HG02798 (cell line): ENCODE measurements at regions not wholly inside any gene's neighbourhood (a gene's known extent, or its start where the extent isn't known, plus 50 kb on each side); places are given as distances from the start of the nearest gene placed in this dataset.
"Not testable (repeated sequence)": the region's sequence is repeated elsewhere in the genome, so short reads cannot be mapped to it uniquely, and the experiment has no call there.

Experiments
- ATAC-seq: cut with Tn5 transposase; IDR thresholded peaks from one replicate; pipeline ENCODE4 v1.9.1; 2021; ENCODE audit warnings: mild to moderate bottlenecking; ENCODE audit not compliant: unreplicated experiment, poor library complexity

DNA sequence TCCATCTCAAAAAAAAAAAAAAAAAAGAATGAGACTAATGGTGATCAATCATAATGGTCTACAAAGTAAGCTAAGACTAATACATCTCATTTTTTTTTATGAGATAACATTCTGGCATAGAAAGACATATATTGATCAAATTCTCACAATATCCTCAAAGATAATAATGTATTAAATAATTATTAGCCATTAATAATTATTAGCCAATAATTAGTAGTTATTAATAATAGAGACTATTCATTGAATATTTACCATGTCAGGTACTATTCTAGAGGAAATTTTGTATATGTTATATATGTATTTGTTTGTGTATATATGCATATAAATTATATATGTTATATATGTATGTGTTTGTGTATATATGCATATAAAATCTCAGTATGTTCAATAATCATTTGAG lies 137.7 kb upstream of the PTBP2 start:
- ATAC-seq = no peak

DNA sequence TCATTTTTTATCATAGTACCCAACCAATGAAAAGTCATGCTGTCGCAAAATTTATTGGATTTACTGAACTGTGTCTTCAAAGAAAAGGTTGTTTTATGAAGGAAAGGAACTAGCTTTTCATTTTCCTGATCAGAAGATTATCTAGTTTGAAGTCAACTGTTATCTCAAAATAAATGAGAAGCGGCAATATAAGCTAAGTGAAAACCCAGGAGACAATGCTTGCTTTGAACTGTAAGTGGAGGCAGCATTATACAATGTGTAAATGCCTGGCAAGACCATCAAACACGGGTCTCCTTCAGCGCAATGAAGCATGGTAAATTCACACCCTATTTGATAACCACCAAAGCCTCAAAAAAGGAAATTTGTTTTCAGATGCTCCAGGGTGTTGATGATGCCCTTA lies 134.4 kb upstream of the PTBP2 start:
- no peak for ATAC-seq

DNA sequence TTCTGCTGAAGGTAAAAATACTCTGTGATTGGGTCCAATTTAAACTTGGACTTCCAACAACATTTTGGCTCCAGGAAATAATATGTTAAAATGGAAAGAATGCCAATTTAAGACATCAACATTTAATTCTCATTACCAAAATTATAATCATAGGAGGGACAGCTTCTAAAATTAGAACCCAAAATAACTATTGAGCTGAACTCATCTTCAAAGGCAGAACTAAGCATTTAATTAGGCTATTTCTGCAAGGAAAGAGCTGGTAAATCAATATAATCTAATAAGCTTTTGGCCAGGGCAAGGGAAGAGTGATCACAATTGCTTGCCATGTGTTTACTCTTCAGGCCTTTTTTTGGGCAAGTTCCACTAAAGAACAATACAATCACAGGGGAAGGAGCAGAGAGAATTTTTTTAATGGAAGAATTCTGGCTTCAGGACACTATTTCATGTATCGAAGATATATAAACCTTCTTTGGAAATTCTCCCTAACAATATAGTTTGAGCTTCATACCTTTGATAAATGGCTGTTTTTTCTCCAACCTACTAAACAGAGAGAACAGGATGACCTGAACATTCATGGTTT lies 133.1 kb upstream of the PTBP2 start:
- ATAC-seq = no peak

DNA sequence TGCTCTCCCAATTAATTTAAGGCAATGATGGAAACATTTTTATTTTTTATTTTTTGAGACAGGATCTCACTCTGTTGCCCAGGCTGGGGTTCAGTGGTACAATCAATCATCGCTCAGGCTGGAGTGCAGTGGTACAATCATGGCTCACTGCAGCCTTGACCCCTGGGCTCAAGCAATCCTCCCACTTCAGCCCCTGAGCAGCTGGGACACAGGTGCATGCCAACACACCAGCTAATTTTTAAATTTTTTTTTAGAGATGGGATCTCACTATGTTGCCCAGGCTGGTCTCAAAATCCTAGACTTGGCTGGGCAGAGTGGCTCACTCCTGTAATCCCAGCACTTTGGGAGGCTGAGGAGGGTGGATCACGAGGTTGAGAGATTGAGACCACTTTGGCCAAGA lies 126.1 kb upstream of the PTBP2 start:
- ATAC-seq = not testable (repeated sequence)

DNA sequence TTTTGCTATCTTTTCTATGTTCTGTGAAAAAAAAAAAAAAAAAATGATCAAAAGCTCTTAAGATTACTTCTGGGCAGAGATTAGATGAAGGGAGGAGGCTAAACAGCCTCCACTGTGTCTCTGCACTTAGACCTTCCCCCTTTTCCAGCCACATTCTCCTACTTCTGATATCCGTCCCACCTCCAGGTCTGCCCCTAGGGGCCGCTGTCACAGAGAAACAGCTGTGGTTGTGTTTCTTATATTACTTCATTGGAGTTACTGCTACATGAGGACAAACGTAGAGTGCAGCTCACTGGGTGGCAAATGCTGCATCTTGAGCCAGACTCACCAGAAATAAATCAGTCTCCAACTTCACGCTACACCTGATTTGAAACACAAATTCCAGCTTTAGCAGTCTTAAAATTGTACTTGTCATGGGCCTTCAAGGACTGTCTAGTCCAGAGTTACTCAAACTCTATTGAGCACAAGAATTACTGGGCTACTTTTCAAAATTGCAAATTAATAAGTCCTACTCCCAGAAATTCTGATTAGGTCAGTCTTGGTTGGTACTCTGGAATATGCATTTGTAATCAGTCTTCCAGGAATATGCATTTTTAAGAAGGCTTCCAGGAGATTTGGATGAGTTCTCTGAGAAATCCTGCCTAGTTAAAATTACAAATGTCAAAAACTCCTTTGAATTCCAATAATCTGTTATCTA lies 125.2 kb upstream of the PTBP2 start:
- ATAC-seq = peak; percentile 87

DNA sequence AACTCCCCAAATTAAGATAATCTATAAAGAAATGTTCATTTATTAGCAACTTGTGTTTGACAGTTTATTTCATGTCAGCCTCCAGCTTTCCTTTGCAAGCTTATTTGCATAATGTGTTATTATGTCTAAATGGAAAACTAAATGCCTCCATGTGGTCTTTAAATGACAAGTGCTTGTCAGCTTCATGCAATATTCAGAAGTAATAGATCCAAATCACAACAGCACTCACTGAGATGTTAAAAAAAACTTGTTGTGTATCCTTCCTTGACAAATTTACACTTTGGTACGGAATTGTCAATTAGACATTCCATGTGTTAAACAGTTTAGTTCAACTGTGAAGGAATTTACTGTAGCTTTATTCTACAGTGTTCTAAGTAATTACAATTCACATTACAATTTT lies 124.4 kb upstream of the PTBP2 start:
- no peak for ATAC-seq

DNA sequence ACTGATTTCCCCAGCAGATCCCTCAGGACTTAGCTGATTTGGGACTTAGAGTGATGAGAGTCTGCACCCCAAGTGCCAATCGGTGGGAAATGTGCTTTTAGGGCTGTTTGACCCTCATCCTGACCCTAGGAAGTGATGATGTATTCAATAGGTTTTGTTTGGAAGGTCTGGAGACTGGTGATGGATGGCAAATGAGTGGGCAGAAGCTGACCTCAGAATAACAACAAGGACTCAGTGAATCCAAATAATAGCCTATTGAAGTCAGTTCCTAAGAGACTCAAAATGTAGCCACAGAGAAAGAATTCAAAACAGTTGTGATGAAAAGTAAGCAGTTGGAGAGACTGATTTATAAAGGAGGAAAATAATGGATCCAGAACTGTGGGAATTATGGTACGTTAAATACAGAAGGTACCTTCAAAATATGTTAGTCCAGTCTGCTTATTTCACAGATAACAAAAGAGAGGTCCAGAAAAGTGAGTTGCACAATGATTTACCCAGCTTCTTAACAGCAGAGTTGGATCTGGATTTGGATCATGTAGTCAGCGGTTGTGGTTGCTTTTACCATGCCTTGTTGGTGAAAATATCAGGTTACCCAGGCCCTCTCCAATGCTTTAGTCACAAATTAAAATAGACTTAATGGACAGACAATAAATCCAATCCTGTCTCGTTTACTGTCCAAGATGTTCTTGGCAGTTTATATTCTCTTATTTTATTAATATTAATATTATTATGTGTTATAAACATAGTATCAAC lies 123.0 kb upstream of the PTBP2 start:
- no peak for ATAC-seq

DNA sequence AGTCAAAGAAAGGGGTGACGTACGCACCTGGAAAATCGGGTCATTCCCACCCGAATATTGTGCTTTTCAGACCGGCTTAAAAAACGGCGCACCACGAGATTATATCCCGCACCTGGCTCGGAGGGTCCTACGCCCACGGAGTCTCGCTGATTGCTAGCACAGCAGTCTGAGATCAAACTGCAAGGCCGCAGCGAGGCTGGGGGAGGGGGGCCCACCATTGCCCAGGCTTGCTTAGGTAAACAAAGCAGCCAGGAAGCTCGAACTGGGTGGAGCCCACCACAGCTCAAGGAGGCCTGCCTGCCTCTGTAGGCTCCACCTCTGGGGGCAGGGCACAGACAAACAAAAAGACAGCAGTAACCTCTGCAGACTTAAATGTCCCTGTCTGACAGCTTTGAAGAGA lies 117.0 kb upstream of the PTBP2 start:
- ATAC-seq = not testable (repeated sequence)

DNA sequence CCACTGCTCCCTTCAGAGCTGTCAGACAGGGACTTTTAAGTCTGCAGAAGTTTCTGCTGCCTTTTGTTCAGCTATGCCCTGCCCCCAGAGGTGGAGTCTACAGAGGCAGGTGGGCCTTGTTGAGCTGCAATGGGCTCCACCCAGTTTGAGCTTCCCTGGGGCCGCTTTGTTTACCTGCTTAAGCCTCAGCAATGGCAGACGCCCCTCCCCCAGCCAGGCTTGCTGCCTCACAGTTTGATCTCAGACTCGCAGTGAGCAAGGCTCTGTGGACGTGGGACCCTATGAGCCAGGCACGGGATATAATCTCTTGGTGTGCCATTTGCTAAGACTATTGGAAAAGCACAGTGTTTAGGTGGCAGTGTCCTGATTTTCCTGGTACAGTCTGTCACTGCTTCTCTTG lies 104.2 kb upstream of the PTBP2 start:
- ATAC-seq = not testable (repeated sequence)

DNA sequence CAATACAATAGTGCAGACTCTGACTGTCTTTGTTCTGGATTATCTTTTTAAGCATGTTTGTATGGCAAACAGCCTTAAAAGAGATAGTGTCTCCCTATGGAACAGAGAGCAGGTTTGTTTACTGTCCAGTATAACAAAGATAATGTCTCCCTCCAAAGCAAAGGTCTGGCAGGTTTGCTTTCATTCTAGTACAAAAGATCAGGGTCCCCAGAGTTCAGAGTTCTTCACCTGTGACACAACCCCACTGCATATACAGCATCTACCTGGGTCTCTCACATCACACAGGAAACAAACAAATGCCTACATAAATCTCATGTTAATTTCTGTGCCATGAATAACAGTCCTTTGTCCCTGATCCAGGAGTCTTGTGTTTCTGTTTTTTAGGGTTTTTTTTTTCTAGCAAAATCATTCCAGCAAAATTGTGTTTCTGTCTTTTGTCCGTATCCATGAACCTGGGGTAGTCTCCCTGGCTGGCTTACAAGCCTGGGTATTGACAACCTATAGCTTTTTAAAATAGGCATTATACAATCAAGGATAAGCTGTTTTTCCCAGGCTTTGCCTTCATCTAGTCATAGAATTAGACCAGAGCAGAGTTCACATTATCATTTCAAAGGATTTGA lies 89.4 kb upstream of the PTBP2 start:
- no peak for ATAC-seq

DNA sequence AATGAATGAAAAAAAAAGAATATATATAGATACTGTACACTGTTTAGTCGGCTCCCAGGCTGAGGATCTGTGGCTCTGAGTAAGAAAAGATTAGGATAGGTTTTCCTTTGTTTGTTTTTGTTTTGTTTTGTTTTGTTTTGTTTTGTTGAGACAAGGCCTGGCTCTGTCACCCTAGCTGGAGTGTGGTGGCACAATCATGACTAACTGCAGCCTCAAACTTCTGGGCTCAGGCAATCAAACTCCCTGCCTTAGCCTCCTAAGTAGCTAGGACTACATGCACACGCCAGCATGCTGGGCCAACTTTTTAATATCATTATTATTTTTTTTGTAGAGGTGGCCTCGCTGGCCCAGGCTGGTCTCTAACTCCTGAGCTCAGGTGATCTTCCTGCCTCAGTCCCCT lies 87.9 kb upstream of the PTBP2 start:
- ATAC-seq = no peak

DNA sequence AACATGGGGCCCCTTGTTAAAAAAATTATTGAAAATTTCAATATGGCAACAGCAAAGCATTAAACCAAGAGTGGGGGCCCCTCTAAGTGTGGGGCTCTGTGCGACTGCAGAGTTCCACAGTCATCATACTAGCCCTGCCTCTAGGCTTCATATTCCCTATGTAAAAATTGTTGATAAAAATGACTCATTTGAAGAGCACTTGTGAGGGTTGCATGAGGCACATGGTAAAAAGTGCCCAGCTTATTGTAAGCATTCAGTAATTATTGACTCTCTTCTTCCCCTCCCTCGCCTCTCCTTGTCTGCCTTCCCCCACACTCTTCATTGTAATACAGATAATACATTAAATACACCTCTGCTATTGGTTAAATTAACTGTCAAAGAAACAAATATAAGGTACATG lies 86.7 kb upstream of the PTBP2 start:
- no peak for ATAC-seq

DNA sequence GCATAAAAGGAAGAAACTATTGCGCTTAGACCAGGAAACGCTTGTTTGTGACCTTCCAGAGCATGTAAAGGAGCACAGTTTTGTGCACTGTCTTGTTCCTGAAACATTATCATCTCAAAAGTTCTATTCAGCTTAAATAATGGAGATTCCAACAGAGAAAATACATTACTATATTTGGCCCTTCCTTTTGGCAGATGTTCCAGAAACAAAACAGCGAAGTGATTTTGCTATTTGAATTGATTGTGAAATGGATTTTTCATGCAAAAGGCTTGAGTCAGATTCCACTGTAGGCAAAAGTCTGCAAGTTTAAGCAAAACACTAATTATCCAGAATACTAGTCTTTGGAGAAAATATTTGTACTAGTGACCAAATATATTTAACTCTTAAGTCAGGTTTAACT lies 80.3 kb upstream of the PTBP2 start:
- no peak for ATAC-seq

DNA sequence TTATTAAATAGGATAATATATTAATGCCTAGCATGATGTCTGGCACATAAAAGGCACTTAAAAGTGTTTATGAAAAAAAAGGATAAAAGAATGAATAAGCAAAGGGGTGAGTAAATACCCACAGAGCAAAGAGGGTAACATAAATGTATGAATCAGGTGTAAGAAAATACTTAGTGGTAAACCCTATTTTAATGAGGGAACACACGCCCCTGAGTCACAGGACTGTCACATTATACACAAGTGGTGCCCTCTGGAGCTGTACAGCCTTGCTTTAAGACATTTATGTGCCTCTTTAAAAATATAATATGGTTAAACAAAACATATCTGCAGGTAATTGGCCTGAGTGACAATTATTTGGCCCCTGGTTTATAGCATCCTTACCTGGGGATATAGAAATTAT lies 78.1 kb upstream of the PTBP2 start:
- no peak for ATAC-seq

DNA sequence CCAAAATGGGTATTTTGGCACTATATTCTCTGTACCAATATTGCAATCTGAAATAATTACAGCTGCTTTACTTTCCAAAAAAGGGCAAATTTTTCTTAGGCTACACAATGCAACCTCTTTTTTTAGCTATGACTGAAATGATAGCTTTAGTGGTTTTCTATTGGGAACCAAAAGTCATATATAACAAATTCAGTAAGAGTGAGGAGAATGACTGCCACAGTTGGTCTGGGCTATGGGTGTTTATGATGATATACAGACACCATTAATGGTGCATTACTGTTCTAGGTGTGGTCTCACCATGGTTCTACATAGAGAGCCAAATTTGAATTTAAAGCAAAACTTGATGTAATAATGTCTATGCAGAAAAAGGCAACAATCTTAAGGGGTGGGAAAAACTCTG lies 72.3 kb upstream of the PTBP2 start:
- no peak for ATAC-seq

DNA sequence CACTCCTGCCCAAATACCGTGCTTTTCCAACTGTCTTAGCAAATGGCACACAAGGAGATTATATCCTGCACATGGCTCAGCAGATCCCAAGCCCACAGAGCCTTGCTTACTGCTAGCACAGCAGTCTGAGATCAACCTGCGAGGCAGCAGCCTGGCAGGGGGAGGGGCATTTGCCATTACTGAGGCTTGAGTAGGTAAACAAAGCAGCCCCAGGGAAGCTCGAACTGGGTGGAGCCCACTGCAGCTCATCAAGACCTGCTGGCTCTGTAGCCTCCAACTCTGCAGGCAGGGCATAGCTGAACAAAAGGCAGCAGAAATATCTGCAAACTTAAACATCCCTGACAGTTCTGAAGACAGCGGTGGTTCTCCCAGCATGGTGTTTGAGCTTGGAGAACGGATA lies 70.1 kb upstream of the PTBP2 start:
- no peak for ATAC-seq

DNA sequence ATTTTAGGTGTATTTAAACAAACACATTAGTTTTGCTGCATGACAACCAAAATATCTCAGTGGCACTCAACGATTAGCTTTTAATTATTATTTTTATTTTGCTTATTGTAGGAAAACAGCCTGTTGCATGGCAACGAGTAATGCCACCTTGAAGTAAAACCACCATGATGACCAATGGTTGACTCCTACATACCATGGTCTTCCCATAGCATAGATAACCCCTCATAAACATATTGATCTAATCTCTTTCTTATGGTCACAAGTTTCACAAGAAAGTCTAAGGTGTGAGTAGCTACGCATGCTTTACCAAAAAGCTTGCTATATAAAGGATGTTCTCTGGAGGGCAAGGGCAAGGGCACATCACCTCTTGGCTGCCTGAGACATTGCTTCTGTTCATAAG lies 61.5 kb upstream of the PTBP2 start:
- ATAC-seq = no peak

DNA sequence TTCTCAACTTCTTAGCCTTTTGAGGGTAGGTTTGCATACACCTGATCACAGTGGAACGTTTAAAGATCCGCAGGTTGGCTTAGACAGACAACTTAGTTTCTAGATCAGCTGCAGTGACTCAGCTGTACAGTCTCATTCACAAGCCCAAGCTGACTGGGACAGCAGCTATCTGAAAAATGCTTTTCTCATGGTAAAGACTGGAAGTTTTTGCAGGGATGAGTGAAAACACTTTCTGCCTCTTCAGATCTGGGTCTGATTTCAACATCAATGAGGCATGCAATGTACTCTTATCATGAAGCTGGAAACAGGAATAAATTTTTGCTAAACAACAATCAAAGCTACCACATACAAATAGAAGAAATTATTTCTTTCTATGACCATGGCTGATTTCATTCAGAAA lies 61.1 kb upstream of the PTBP2 start:
- ATAC-seq = no peak
